ES-I3 (cell line): ENCODE measurements at regions not wholly inside any gene's neighbourhood (a gene's known extent, or its start where the extent isn't known, plus 50 kb on each side); places are given as distances from the start of the nearest gene placed in this dataset.
"Not testable (repeated sequence)": the region's sequence is repeated elsewhere in the genome, so short reads cannot be mapped to it uniquely, and the experiment has no call there.

Source experiments
- H3K36me3 ChIP-seq: 2 replicates; pipeline ENCODE4 v1.6.1; 2013; ENCODE audit warnings: mild to moderate bottlenecking, low read length, control low read depth, moderate library complexity; ENCODE audit not compliant: insufficient read depth
- H3K4me1 ChIP-seq: 2 replicates; pipeline ENCODE4 v1.6.1; 2013; ENCODE audit warnings: mild to moderate bottlenecking, control low read depth, low read length; ENCODE audit not compliant: insufficient read depth
- H3K9ac ChIP-seq: 2 replicates; pipeline ENCODE4 v1.6.1; 2013; ENCODE audit warnings: low read depth, mild to moderate bottlenecking, low read length, moderate library complexity
- H3K9me3 ChIP-seq: 2 replicates; pipeline ENCODE4 v1.6.1; 2013; ENCODE audit warnings: mild to moderate bottlenecking, low read length, moderate library complexity; ENCODE audit not compliant: control insufficient read depth, insufficient read depth

GRCh38 chr2:51263951-51264350 lies 232.0 kb upstream of the NRXN1 start:
- H3K36me3 ChIP-seq: no peaks in the 10 kb centered on the region
- peaks cover 9% of the 10 kb centered on the region for H3K4me1 ChIP-seq
- H3K9ac ChIP-seq: no peak overlapping the region
- peaks cover 4% of the 10 kb centered on the region; the same call in 1 of the 2 replicates for H3K9me3 ChIP-seq

- not testable (repeated sequence) for H3K9me3 ChIP-seq, H3K36me3 ChIP-seq, H3K9ac ChIP-seq, H3K4me1 ChIP-seq
Measured at GRCh38 chr2:51263101-51263500, 231.2 kb upstream of the NRXN1 start.

DNA sequence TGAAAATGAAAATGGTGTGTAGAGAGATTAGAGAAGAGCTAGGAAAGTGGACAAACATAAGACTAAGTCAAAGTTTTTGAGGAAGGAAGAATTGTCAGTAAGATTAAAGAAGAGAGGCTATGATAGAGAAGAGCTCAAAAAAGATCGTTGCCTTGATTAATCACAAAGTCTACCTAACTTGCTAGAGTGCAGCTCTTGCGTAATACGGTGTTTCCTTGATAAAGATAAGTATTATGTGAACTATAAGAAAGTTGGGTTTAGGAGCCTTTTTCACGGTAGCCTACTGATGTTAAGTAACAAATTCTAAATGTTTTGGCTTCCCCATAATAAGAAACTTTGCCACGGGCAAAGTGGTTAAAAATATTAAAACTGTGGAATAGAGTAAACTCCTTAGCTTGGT lies 226.4 kb upstream of the NRXN1 start:
- Histone ChIP-seq H3K36me3 (no peaks in the 10 kb centered on the region), H3K9me3 (no peaks in the 10 kb centered on the region), H3K9ac (no peak overlapping the region)

GRCh38 chr2:51256736-51257135 lies 224.8 kb upstream of the NRXN1 start:
- H3K4me1 ChIP-seq: no peaks in the 10 kb centered on the region
- no peaks in the 10 kb centered on the region for H3K9me3 ChIP-seq
- H3K9ac ChIP-seq: no peak overlapping the region
- no peaks in the 10 kb centered on the region for H3K36me3 ChIP-seq

More for the DNA sequence above, 226.4 kb upstream of the NRXN1 start:
- peaks cover 2% of the 10 kb centered on the region for H3K4me1 ChIP-seq

DNA sequence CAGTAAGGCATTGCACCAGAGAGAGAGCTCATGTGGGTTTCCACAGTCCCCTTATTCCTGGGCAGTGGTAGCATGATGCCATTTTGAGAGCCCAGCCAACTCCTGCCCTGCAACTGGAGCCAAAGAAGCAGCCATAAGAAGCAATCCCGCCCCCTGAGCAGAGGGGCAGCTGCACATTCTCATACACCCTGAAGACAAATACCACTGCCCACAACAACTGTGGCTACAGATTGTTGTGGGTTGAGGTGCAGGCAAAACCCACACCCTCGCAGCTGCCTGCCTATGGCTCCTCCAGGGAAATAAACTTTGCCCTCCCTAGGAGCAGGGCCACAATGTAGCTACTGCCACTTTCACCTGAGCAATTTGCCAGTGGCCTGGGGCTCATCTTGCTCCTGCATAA lies 219.4 kb upstream of the NRXN1 start:
- H3K9ac ChIP-seq: no peak overlapping the region
- no peaks in the 10 kb centered on the region for H3K36me3 ChIP-seq
- H3K4me1 ChIP-seq: no peaks in the 10 kb centered on the region
- no peaks in the 10 kb centered on the region for H3K9me3 ChIP-seq

DNA sequence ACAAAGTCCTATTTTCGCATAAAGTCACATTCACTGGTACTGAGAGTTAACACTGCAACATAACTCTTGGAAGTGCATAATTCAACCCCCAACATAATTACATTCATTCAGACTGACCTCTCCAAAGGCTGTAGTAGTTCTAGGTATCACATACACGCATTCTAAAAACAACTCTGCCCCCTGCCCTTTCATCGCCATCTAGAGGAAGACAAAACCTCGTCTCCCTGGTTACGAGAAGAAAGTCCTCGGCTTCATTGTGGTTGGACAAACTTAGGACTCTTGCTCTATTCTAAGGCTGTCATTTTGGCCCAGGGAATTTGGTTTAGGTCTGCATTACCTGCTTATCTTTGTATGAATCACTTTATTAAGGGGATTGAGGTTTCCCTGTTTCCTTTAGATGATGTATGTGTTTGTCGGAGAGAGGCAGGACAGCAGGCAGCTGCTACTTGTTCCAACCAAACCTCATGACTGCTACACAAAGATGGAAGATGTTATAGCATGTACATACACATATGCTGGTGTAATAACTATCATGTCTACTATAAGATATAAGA lies 215.4 kb upstream of the NRXN1 start:
- Histone ChIP-seq H3K9me3 (no peaks in the 10 kb centered on the region), H3K36me3 (no peaks in the 10 kb centered on the region), H3K4me1 (no peaks in the 10 kb centered on the region), H3K9ac (no peak overlapping the region)

DNA sequence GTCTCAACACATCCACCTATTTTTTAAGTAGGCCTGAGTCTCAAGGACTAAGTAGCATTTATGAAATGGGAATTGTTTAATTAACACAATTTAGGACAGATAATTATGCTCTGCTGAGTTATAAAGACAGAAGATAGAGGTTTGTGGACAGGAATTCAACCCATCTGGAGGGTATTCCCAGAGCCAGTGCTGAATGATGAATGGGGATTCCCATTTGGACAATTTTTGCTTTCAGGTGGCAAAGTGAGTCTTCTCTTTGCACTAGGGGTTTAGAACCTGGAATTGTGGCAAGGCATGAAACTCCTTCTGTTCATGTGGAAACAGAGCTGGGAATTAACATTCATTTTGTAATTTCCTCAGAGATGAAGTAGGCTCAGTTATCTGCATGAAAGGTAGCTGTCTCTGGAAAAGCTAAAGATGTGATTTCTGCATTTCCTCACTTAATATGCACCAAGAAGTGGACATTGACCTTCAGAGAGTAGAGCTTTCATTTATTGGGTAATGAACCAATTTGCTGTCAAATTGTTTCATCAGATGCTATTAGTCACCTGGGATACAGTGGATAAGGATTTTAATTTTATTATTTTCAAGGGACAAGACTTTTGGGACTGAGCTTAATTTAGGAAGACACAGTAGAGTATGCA lies 212.1 kb upstream of the NRXN1 start:
- Histone ChIP-seq H3K9me3 (no peaks in the 10 kb centered on the region), H3K4me1 (no peaks in the 10 kb centered on the region)

DNA sequence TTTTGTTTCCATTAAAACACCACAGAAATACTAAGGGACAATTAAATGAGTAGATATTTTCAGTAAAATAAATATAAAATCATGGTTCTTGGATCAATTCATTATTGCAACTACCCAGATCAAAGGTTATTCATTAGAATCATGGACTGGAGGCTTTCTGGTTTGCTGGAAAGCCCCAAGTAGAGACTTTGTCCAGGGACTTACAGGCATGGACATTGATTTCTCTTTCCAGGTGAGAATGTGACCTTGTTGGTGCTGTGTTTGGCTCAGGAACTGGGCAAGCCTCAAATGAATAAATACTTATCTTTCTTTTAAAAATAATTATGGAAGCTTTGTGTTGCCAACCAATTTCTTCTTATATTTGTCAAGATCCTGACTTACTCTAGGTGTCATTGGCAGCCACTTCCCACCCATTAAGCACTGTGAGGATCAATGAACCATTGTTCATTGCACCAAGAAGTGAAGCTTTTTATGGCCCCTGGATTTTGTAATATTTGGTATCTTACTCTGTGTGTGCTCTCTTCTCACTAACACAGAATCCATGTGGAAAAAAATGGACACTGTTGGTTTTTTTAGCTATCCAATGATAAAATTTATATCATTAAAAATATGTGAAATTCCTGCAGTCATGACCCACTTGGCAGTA lies 205.8 kb upstream of the NRXN1 start:
- Histone ChIP-seq H3K9me3 (peaks cover 4% of the 10 kb centered on the region; the same call in 1 of the 2 replicates), H3K9ac (no peak overlapping the region), H3K4me1 (no peaks in the 10 kb centered on the region), H3K36me3 (no peaks in the 10 kb centered on the region)

More for the DNA sequence above, 212.1 kb upstream of the NRXN1 start:
- Histone ChIP-seq H3K36me3 (no peaks in the 10 kb centered on the region), H3K9ac (no peak overlapping the region)

DNA sequence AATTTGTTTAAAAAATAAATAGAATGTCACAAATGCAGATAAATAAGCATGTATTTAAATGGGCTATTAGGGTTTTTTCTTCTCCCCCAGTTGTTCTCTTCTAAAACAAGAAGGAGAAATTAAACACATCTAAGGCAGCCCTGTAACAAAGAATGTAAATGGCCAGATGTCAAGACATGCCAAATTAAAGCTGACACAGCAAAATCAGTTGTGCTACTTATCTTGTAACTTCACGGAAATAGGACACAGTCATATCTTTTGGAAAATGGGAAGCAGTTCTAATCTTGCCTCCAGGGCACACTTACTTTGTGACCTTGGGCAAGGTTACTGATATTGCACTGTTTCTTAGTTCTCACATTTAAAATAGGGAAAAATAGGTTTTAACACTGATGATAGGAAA lies 200.1 kb upstream of the NRXN1 start:
- Histone ChIP-seq H3K4me1 (no peaks in the 10 kb centered on the region), H3K9me3 (peaks cover 4% of the 10 kb centered on the region; the same call in 1 of the 2 replicates), H3K9ac (no peak overlapping the region), H3K36me3 (no peaks in the 10 kb centered on the region)

DNA sequence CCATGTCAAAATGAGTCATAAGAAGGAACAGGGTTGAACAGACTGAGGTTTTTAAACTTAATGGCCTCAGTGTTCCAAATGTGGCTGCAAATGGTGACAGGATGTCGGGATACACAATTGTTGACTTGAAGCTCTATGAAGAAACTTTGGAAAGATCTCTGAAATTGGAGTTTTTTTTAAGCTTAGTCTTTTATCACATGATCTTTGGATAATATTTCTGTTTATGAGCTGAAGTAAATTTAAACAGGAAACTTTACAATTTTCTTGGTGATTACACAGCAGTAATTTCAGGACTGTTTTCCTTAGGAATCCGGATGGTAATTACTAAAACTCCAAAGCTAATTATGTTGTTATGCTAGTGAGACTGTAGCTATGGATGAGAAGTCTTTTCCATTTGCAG lies 199.1 kb upstream of the NRXN1 start:
- H3K9ac ChIP-seq: no peak overlapping the region

GRCh38 chr2:51225377-51225776 lies 193.4 kb upstream of the NRXN1 start:
- Histone ChIP-seq H3K4me1 (peaks cover 6% of the 10 kb centered on the region; the same call in 1 of the 2 replicates), H3K9me3 (no peaks in the 10 kb centered on the region), H3K9ac (no peak overlapping the region), H3K36me3 (no peaks in the 10 kb centered on the region)

More for the DNA sequence above, 199.1 kb upstream of the NRXN1 start:
- Histone ChIP-seq H3K9me3 (peaks cover 4% of the 10 kb centered on the region; the same call in 1 of the 2 replicates), H3K4me1 (no peaks in the 10 kb centered on the region), H3K36me3 (no peaks in the 10 kb centered on the region)

- H3K36me3 ChIP-seq: no peaks in the 10 kb centered on the region
- no peaks in the 10 kb centered on the region for H3K9me3 ChIP-seq
- H3K4me1 ChIP-seq: peaks cover 12% of the 10 kb centered on the region; the same call in 1 of the 2 replicates
- no peak overlapping the region for H3K9ac ChIP-seq
Measured at GRCh38 chr2:51224790-51225189, 192.9 kb upstream of the NRXN1 start.

GRCh38 chr2:51222106-51222505 lies 190.2 kb upstream of the NRXN1 start:
- H3K4me1 ChIP-seq: peaks cover 18% of the 10 kb centered on the region; the same call in 1 of the 2 replicates
- no peaks in the 10 kb centered on the region for H3K9me3 ChIP-seq
- no peaks in the 10 kb centered on the region for H3K36me3 ChIP-seq
- no peak overlapping the region for H3K9ac ChIP-seq

DNA sequence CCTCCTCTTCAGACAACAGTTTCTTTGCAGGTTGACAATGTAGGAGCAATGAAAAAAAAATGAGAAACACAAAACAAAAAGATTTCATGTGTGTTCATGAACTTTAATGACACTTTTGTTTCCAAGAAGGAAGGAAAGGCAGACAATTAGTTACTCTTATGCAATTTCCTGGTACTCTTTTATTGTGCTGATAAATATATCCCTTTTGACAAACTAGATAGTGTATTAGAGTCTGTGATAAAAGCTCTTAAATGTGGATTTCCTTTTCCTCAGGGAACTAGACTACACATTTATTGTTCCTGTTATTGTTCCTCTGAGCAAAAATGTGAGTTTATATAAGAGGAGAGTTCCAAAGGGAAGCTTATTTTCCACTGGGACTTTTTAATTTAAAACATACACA lies 188.7 kb upstream of the NRXN1 start:
- Histone ChIP-seq H3K9ac (no peak overlapping the region), H3K36me3 (no peaks in the 10 kb centered on the region), H3K4me1 (peaks cover 18% of the 10 kb centered on the region; the same call in 1 of the 2 replicates), H3K9me3 (no peaks in the 10 kb centered on the region)

- H3K4me1 ChIP-seq: peaks cover 18% of the 10 kb centered on the region; the same call in 1 of the 2 replicates
- H3K9me3 ChIP-seq: no peaks in the 10 kb centered on the region
- no peaks in the 10 kb centered on the region for H3K36me3 ChIP-seq
- no peak overlapping the region for H3K9ac ChIP-seq
Measured at GRCh38 chr2:51220080-51220479, 188.1 kb upstream of the NRXN1 start.
